Right atrium auricular region (tissue), 2 donors: ENCODE measurements at regions not wholly inside any gene's neighbourhood (a gene's known extent, or its start where the extent isn't known, plus 50 kb on each side); places are given as distances from the start of the nearest gene placed in this dataset.

Experiments
- DNase-seq: peaks from one replicate; pipeline ENCODE4 v3.0.0-alpha.2; 2019; ENCODE audit warnings: low spot score
- H3K27ac ChIP-seq, 2 donors: fragments of 200-600 bp; sonication (generic); 1 replicate in 1 of 2; 2 replicates in 1 of 2; pipeline ENCODE4 v1.5.1; 2016 to 2019
- H3K27me3 ChIP-seq, 2 donors: fragments of 200-600 bp; sonication (generic); one replicate each; pipeline versions ENCODE4 v1.5.1 to v1.6.0; 2017 to 2019
- H3K36me3 ChIP-seq: fragments of 200-600 bp; sonication (generic); one replicate; pipeline ENCODE4 v1.5.1; 2016
- H3K4me1 ChIP-seq, 2 donors: fragments of 200-600 bp; sonication (generic); one replicate each; pipeline versions ENCODE4 v1.5.1 to v1.6.0; 2017 to 2019
- H3K4me3 ChIP-seq, 2 donors: fragments of 200-600 bp; sonication (generic); 1 replicate in 1 of 2; 2 replicates in 1 of 2; pipeline ENCODE4 v1.5.1; 2017 to 2019; ENCODE audit warnings: mild to moderate bottlenecking in 1 of 2, moderate library complexity in 1 of 2
- H3K9me3 ChIP-seq, 2 donors: fragments of 200-600 bp; sonication (generic); one replicate each; pipeline ENCODE4 v1.5.1; 2019
- CTCF ChIP-seq, 2 donors: fragments of 200-600 bp; sonication (generic); IDR thresholded peaks; one replicate each; pipeline ENCODE4 v1.5.1; 2019; ENCODE audit warnings: antibody characterized with exemption in 2 of 2

DNA sequence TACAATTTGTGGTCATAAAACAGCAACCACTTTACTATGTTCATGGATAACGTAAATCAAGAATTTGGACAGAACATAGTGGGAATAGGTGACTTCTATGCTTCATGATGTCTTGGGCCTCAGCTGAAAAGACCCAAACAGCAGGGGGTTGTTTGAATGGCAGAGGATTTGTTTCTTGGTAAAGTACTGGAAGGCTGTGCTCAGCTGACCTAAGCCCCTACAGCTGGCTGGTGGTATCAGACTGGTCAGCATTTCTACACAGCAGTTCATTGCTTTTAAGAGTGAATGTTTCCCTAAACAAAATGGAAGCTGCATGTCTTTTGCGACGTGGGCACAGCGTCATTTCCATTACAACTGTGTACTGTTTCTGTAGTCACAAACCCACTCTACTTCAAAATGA, 148.5 kb upstream of the DEFB112 start:
- no peak for DNase-seq
- Histone ChIP-seq H3K36me3 (no peaks in the 10 kb centered on the region), H3K4me3 (no peak overlapping the region), H3K27me3 (no peaks in the 10 kb centered on the region), H3K4me1 (no peaks in the 10 kb centered on the region), H3K27ac (no peak overlapping the region), H3K9me3 (no peaks in the 10 kb centered on the region)
- TF ChIP-seq CTCF (IDR thresholded peaks at IDR 0.05): no peak

- Histone ChIP-seq H3K27ac (no peak overlapping the region), H3K4me1 (no peaks in the 10 kb centered on the region), H3K36me3 (no peaks in the 10 kb centered on the region), H3K27me3 (no peaks in the 10 kb centered on the region), H3K4me3 (no peak overlapping the region), H3K9me3 (no peaks in the 10 kb centered on the region)
- no peak for TF ChIP-seq CTCF (IDR thresholded peaks at IDR 0.05)
- no peak for DNase-seq
These were observed 153.0 kb upstream of the DEFB112 start for GRCh38 chr6:50202766-50203165.

- no peak for TF ChIP-seq CTCF (IDR thresholded peaks at IDR 0.05)
- no peaks in the 10 kb centered on the region for H3K27me3 ChIP-seq
These were observed 161.9 kb upstream of the DEFB112 start for GRCh38 chr6:50211582-50211981.

GRCh38 chr6:50213146-50213545, 163.4 kb upstream of the DEFB112 start:
- DNase-seq: no peak
- Histone ChIP-seq H3K36me3 (no peaks in the 10 kb centered on the region), H3K27me3 (no peaks in the 10 kb centered on the region), H3K4me1 (no peaks in the 10 kb centered on the region), H3K9me3 (peaks cover 0 to 4% of the 10 kb centered on the region in 2 donors), H3K27ac (no peak overlapping the region), H3K4me3 (no peak overlapping the region)
- no peak for TF ChIP-seq CTCF (IDR thresholded peaks at IDR 0.05)

More at GRCh38 chr6:50211582-50211981, 161.9 kb upstream of the DEFB112 start:
- no peaks in the 10 kb centered on the region for H3K36me3 ChIP-seq
- H3K4me1 ChIP-seq: no peaks in the 10 kb centered on the region
- no peak for DNase-seq
- no peak overlapping the region for H3K27ac ChIP-seq
- peaks cover 0 to 4% of the 10 kb centered on the region in 2 donors for H3K9me3 ChIP-seq
- H3K4me3 ChIP-seq: no peak overlapping the region

GRCh38 chr6:50214937-50215336, 165.2 kb upstream of the DEFB112 start:
- H3K9me3 ChIP-seq: no peaks in the 10 kb centered on the region
- H3K27ac ChIP-seq: no peak overlapping the region
- no peaks in the 10 kb centered on the region for H3K4me1 ChIP-seq
- no peak for TF ChIP-seq CTCF (IDR thresholded peaks at IDR 0.05)
- no peaks in the 10 kb centered on the region for H3K27me3 ChIP-seq
- no peaks in the 10 kb centered on the region for H3K36me3 ChIP-seq
- DNase-seq: no peak
- no peak overlapping the region for H3K4me3 ChIP-seq

DNA sequence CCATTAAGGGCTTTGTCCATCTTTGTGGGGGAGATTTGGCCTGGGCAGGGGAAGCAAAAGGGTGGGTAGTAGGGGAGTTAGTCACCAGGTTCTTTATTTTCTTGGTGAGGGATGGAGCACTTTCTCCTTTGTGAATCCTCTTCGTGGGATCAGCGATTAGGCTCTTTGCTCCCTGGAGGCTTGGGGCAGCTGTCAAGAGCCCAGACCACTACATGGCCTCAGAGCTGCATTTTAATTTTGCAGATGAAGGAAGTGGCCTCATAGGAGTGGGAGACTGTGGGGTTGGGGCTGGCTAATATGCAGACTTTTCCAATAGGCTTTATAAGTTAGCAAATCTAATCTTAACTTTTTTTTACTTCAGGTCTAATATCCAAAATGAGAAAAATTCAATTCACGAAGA, 168.1 kb upstream of the DEFB112 start:
- Histone ChIP-seq H3K27ac (no peak overlapping the region), H3K9me3 (no peaks in the 10 kb centered on the region), H3K27me3 (no peaks in the 10 kb centered on the region), H3K4me1 (no peaks in the 10 kb centered on the region), H3K4me3 (no peak overlapping the region), H3K36me3 (no peaks in the 10 kb centered on the region)
- no peak for TF ChIP-seq CTCF (IDR thresholded peaks at IDR 0.05)
- no peak for DNase-seq
